WI38 (cell line): ENCODE measurements at regions not wholly inside any gene's neighbourhood (a gene's known extent, or its start where the extent isn't known, plus 50 kb on each side); places are given as distances from the start of the nearest gene placed in this dataset.

Experiments
- H3K4me3 ChIP-seq: 2 replicates; pipeline ENCODE4 v1.5.1; 2011; ENCODE audit warnings: low read depth, mild to moderate bottlenecking, control low read depth, low read length
- TF ChIP-seq, protein P1 (sequence below): IDR thresholded peaks from 2 replicates; pipeline ENCODE4 v1.5.1; 2012; ENCODE audit warnings: low read depth, mild to moderate bottlenecking, control low read depth, low read length

DNA sequence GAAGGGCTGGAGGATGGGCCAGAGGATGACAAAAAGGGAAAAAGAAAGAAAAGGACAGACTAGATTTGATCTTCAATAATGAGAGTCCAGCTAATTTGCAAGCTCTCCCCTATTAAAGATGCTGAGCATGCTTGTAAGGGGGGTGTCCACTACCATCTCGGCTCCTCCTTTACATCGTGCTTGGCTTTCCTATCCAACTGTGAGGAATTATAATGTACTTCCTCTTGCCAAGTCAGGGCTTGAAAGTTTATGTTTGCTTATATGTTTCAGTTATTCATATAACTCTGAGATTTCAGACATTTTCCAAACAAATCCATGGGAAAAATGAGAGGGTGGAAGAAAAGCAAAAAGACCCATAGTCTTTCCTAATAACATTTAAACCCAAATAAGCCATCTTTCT, 387.1 kb downstream of the METTL15 start:
- H3K4me3 ChIP-seq, result no peak overlapping the region
- TF ChIP-seq, protein P1, sequence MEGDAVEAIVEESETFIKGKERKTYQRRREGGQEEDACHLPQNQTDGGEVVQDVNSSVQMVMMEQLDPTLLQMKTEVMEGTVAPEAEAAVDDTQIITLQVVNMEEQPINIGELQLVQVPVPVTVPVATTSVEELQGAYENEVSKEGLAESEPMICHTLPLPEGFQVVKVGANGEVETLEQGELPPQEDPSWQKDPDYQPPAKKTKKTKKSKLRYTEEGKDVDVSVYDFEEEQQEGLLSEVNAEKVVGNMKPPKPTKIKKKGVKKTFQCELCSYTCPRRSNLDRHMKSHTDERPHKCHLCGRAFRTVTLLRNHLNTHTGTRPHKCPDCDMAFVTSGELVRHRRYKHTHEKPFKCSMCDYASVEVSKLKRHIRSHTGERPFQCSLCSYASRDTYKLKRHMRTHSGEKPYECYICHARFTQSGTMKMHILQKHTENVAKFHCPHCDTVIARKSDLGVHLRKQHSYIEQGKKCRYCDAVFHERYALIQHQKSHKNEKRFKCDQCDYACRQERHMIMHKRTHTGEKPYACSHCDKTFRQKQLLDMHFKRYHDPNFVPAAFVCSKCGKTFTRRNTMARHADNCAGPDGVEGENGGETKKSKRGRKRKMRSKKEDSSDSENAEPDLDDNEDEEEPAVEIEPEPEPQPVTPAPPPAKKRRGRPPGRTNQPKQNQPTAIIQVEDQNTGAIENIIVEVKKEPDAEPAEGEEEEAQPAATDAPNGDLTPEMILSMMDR, result no peak

DNA sequence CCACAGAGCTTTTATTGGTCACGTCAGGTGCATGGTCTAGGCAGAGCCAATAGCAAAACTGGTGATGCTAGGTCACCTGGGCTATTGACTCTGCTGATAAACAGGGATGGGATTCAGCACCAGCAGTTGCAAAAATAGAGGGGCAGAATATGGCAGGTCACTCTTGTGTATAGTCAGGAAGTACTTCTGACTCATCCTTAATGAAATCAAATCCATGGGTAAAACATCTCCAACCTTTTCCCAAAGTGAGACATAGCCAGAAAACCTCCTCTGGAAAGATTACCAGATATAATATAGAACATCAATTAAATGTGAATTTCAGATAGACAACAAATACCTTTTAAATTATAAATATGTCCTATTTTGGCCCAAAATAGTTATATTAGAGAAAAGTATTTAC, 383.2 kb downstream of the METTL15 start:
- no peak overlapping the region for H3K4me3 ChIP-seq
- TF ChIP-seq, protein P1, result no peak

GRCh38 chr11:28490773-28491382, 382.7 kb downstream of the METTL15 start:
- H3K4me3 ChIP-seq, result no peak overlapping the region
- TF ChIP-seq, protein P1, result no peak

GRCh38 chr11:28488336-28488735, 380.1 kb downstream of the METTL15 start:
- no peak overlapping the region for H3K4me3 ChIP-seq
- TF ChIP-seq, protein P1, result no peak

- H3K4me3 ChIP-seq, result no peak overlapping the region
- TF ChIP-seq, protein P1, result no peak
Measured at GRCh38 chr11:28483072-28483867, 375.1 kb downstream of the METTL15 start.

- TF ChIP-seq, protein P1, result no peak
- H3K4me3 ChIP-seq, result no peak overlapping the region
Measured at GRCh38 chr11:28482666-28483065, 374.5 kb downstream of the METTL15 start.
